Fibroblast of lung (primary cell): ENCODE measurements at regions not wholly inside any gene's neighbourhood (a gene's known extent, or its start where the extent isn't known, plus 50 kb on each side); places are given as distances from the start of the nearest gene placed in this dataset.

Source experiments
- DNase-seq, 2 donors: peaks; one replicate each; pipeline versions ENCODE4 v3.0.0 to v3.0.0-alpha.2; 2010; ENCODE audit warnings: low read depth in 2 of 2
- H2AFZ ChIP-seq: 2 replicates; pipeline ENCODE4 v1.5.1; 2012; ENCODE audit warnings: low read length, control low read depth, inconsistent platforms
- H3K27ac ChIP-seq: 2 replicates; pipeline ENCODE4 v1.5.1; 2011; ENCODE audit warnings: low read length, control low read depth; ENCODE audit not compliant: insufficient read depth
- H3K27me3 ChIP-seq: 2 replicates; pipeline ENCODE4 v1.5.1; 2011; ENCODE audit warnings: mild to moderate bottlenecking, low read length; ENCODE audit not compliant: control insufficient read depth, insufficient read depth
- H3K36me3 ChIP-seq: 2 replicates; pipeline ENCODE4 v1.5.1; 2011; ENCODE audit warnings: low read length; ENCODE audit not compliant: control insufficient read depth, insufficient read depth
- H3K4me1 ChIP-seq: 2 replicates; pipeline ENCODE4 v1.5.1; 2011; ENCODE audit warnings: low read length; ENCODE audit not compliant: control insufficient read depth, insufficient read depth; ENCODE audit errors: extremely low read depth
- H3K4me2 ChIP-seq: 2 replicates; pipeline ENCODE4 v1.5.1; 2011; ENCODE audit warnings: low read length, control low read depth; ENCODE audit not compliant: insufficient read depth; ENCODE audit errors: extremely low read depth
- H3K4me3 ChIP-seq, 4 experiments: fragments of 200-600 bp in 1 of 4; sonication (generic) in 1 of 4; replicated peaks in 1 of 4; 2 replicates each; pipeline ENCODE4 v1.5.1; 2011 to 2016; ENCODE audit warnings: low read length in 4 of 4, low read depth in 3 of 4, mild to moderate bottlenecking in 3 of 4, control low read depth in 2 of 4, inconsistent platforms in 1 of 4, mixed read lengths in 1 of 4; ENCODE audit not compliant: insufficient read depth in 1 of 4; ENCODE audit errors: control extremely low read depth in 1 of 4
- H3K79me2 ChIP-seq: 2 replicates; pipeline ENCODE4 v1.5.1; 2012; ENCODE audit warnings: mild to moderate bottlenecking, low read length, inconsistent platforms; ENCODE audit not compliant: control insufficient read depth, insufficient read depth
- H3K9ac ChIP-seq: 2 replicates; pipeline ENCODE4 v1.5.1; 2011; ENCODE audit warnings: mild to moderate bottlenecking, low read length, control low read depth; ENCODE audit not compliant: insufficient read depth
- H3K9me3 ChIP-seq: 2 replicates; pipeline ENCODE4 v1.5.1; 2012; ENCODE audit warnings: low read depth, low read length; ENCODE audit not compliant: control insufficient read depth, insufficient read depth
- H4K20me1 ChIP-seq: 2 replicates; pipeline ENCODE4 v1.5.1; 2011; ENCODE audit warnings: low read length; ENCODE audit not compliant: control insufficient read depth, insufficient read depth; ENCODE audit errors: extremely low read depth
- CTCF ChIP-seq, 2 donors: IDR thresholded peaks in 1 of 2; conservative IDR thresholded peaks in 1 of 2; 1 replicate in 1 of 2; 2 replicates in 1 of 2; pipeline ENCODE4 v1.5.1; 2011 to 2012; ENCODE audit warnings: low read length in 2 of 2, control low read depth in 1 of 2, inconsistent platforms in 1 of 2, low read depth in 1 of 2, mild to moderate bottlenecking in 1 of 2
- EZH2 ChIP-seq: IDR thresholded peaks from 2 replicates; pipeline ENCODE4 v1.5.1; 2012; ENCODE audit warnings: low read length, control low read depth, mild to moderate bottlenecking; ENCODE audit errors: missing control alignments

- Histone ChIP-seq H3K4me2 (no peak overlapping the region), H3K36me3 (no peaks in the 10 kb centered on the region), H3K9ac (no peak overlapping the region), H3K4me1 (no peaks in the 10 kb centered on the region), H4K20me1 (no peaks in the 10 kb centered on the region), H3K27me3 (no peaks in the 10 kb centered on the region), H3K27ac (no peak overlapping the region), H3K9me3 (no peaks in the 10 kb centered on the region), H2AFZ (no peak overlapping the region), H3K79me2 (no peaks in the 10 kb centered on the region), H3K4me3 (no peak overlapping the region)
- TF ChIP-seq CTCF (conservative IDR thresholded peaks at IDR 0.05 in 1 of 2, IDR thresholded peaks at IDR 0.05 in 1 of 2; ENCODE audit: low read depth in 1 of 2, low read length in 2 of 2) (no peak), EZH2 (no peak)
- DNase-seq = no peak
Observed at GRCh38 chrX:128439159-128439558, 387.0 kb upstream of the ACTRT1 start.

DNA sequence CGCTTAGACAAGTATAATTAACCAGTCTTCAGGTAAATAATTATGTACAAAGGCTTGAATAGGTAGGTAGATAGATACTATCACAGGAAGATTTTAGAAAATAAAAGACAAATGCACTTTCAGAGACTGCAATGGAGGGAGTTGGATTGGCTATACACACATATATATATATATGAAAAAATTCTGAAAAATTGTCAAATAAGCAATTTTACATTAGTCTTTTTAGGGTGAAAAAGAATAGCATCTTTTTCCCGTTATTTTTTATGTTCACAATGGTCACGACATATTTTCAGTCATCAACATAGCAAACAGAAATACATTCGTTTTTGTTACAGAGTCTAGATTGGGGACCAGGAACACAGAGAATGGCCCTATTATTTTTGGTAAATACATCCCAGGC is 385.9 kb upstream of the ACTRT1 start:
- Histone ChIP-seq H3K4me3 (no peak overlapping the region), H3K9ac (no peak overlapping the region), H3K4me1 (no peaks in the 10 kb centered on the region), H3K79me2 (no peaks in the 10 kb centered on the region), H3K36me3 (no peaks in the 10 kb centered on the region), H3K9me3 (no peaks in the 10 kb centered on the region), H2AFZ (no peak overlapping the region), H4K20me1 (no peaks in the 10 kb centered on the region), H3K4me2 (no peak overlapping the region), H3K27ac (no peak overlapping the region), H3K27me3 (no peaks in the 10 kb centered on the region)
- TF ChIP-seq EZH2 (no peak), CTCF (conservative IDR thresholded peaks at IDR 0.05 in 1 of 2, IDR thresholded peaks at IDR 0.05 in 1 of 2; ENCODE audit: low read depth in 1 of 2, low read length in 2 of 2) (no peak)
- no peak for DNase-seq

DNA sequence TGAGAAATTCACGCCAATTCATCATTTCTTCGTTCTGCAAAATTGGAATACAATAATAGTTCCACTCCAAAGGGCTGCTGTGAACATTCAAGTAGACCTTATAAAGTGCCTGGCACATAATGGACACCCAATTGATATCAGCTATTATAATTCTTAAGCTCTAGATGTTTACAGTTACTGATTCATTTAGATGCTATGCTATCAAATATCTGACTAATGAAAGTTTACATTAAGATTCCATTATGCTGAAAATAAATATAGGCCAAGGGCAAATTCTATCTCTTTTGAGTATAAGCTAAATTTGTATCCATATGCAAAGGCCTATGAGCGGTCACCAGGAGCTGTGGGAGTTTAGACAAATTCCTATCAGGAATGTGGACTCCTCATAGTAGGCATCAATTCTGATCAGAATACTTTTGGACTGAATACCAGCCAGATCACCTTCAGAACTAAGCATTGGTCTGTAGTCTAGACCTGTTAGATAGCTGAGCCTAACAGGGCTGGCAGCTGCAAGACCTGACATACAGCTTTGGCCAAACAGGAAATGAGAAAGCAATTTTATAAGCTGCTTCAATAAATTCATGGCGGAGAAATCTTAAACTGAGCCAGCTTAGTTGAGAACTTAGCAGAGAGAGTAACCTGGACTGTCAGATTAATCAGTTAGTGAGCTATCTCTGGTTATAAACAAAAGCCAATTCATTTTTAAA is 384.3 kb upstream of the ACTRT1 start:
- DNase-seq = no peak
- no peak for TF ChIP-seq EZH2
- no peak for TF ChIP-seq CTCF (conservative IDR thresholded peaks at IDR 0.05 in 1 of 2, IDR thresholded peaks at IDR 0.05 in 1 of 2; ENCODE audit: low read depth in 1 of 2, low read length in 2 of 2)
- Histone ChIP-seq H3K36me3 (no peaks in the 10 kb centered on the region), H3K4me2 (no peak overlapping the region), H3K9me3 (no peaks in the 10 kb centered on the region), H3K79me2 (no peaks in the 10 kb centered on the region), H3K27me3 (no peaks in the 10 kb centered on the region), H3K4me1 (no peaks in the 10 kb centered on the region), H3K27ac (no peak overlapping the region), H4K20me1 (no peaks in the 10 kb centered on the region), H3K4me3 (no peak overlapping the region), H2AFZ (no peak overlapping the region), H3K9ac (no peak overlapping the region)
